Trophoblast cell (in vitro differentiated cells and primary cell): ENCODE measurements at regions not wholly inside any gene's neighbourhood (a gene's known extent, or its start where the extent isn't known, plus 50 kb on each side); places are given as distances from the start of the nearest gene placed in this dataset.
A peak's percentile ranks its signal among the peaks of the same experiment; 100 is the strongest.

Source experiments
- DNase-seq, 2 donors: peaks; one replicate each; pipeline ENCODE4 v3.0.0-alpha.2; 2016
- H2AFZ ChIP-seq: 2 replicates; pipeline ENCODE4 v1.6.1; 2013; ENCODE audit warnings: low read length, moderate library complexity, mild to moderate bottlenecking; ENCODE audit not compliant: insufficient read depth, poor library complexity
- H2AK5ac ChIP-seq: 2 replicates; pipeline ENCODE4 v1.6.1; 2013; ENCODE audit warnings: mild to moderate bottlenecking, low read length
- H2BK120ac ChIP-seq: 2 replicates; pipeline ENCODE4 v1.6.1; 2013; ENCODE audit warnings: low read length, mild to moderate bottlenecking, moderate library complexity; ENCODE audit not compliant: insufficient read depth, poor library complexity
- H2BK12ac ChIP-seq: 2 replicates; pipeline ENCODE4 v1.6.1; 2013; ENCODE audit warnings: mild to moderate bottlenecking, low read length, moderate library complexity
- H2BK5ac ChIP-seq: 2 replicates; pipeline ENCODE4 v1.6.1; 2013; ENCODE audit warnings: low read length, low read depth, moderate library complexity, mild to moderate bottlenecking; ENCODE audit not compliant: poor library complexity
- H3K14ac ChIP-seq: 2 replicates; pipeline ENCODE4 v1.6.1; 2013; ENCODE audit warnings: mild to moderate bottlenecking, low read length
- H3K18ac ChIP-seq: 2 replicates; pipeline ENCODE4 v1.6.1; 2013; ENCODE audit warnings: mild to moderate bottlenecking, low read length
- H3K23ac ChIP-seq: 2 replicates; pipeline ENCODE4 v1.6.1; 2013; ENCODE audit warnings: low read length
- H3K27ac ChIP-seq: 2 replicates; pipeline ENCODE4 v1.5.1; 2013; ENCODE audit warnings: low read depth, mild to moderate bottlenecking, inconsistent platforms, low read length, moderate library complexity
- H3K27me3 ChIP-seq: 2 replicates; pipeline ENCODE4 v1.6.1; 2013; ENCODE audit warnings: inconsistent platforms, mild to moderate bottlenecking, low read length, moderate library complexity; ENCODE audit not compliant: insufficient read depth
- H3K36me3 ChIP-seq, 2 experiments: 1 replicate in 1 of 2; 2 replicates in 1 of 2; pipeline ENCODE4 v1.6.1; 2013; ENCODE audit warnings: low read length in 2 of 2, mild to moderate bottlenecking in 2 of 2, moderate library complexity in 1 of 2; ENCODE audit not compliant: insufficient read depth in 2 of 2, control insufficient read depth in 1 of 2
- H3K4ac ChIP-seq: 2 replicates; pipeline ENCODE4 v1.6.1; 2013; ENCODE audit warnings: low read depth, mild to moderate bottlenecking, low read length, moderate library complexity
- H3K4me1 ChIP-seq, 2 experiments: 1 replicate in 1 of 2; 2 replicates in 1 of 2; pipeline ENCODE4 v1.6.1; 2013; ENCODE audit warnings: low read length in 2 of 2, mild to moderate bottlenecking in 2 of 2, moderate library complexity in 1 of 2; ENCODE audit not compliant: insufficient read depth in 2 of 2, control insufficient read depth in 1 of 2
- H3K4me2 ChIP-seq: 2 replicates; pipeline ENCODE4 v1.6.1; 2013; ENCODE audit warnings: inconsistent platforms, mild to moderate bottlenecking, low read length, moderate library complexity
- H3K4me3 ChIP-seq: 2 replicates; pipeline ENCODE4 v1.5.1; 2013; ENCODE audit warnings: mild to moderate bottlenecking, low read depth, low read length, inconsistent platforms
- H3K79me1 ChIP-seq: one replicate; pipeline ENCODE4 v1.6.1; 2013; ENCODE audit warnings: low read length
- H3K79me2 ChIP-seq: 2 replicates; pipeline ENCODE4 v1.6.1; 2013; ENCODE audit warnings: low read length, mild to moderate bottlenecking; ENCODE audit not compliant: control insufficient read depth, insufficient read depth, poor library complexity
- H3K9ac ChIP-seq: 2 replicates; pipeline ENCODE4 v1.6.1; 2013; ENCODE audit warnings: mild to moderate bottlenecking, low read length
- H3K9me3 ChIP-seq: 2 replicates; pipeline ENCODE4 v1.6.1; 2013; ENCODE audit warnings: low read depth, mild to moderate bottlenecking, control low read depth, inconsistent platforms, low read length; ENCODE audit not compliant: insufficient read depth
- H4K12ac ChIP-seq: 2 replicates; pipeline ENCODE4 v1.6.1; 2013; ENCODE audit warnings: low read depth, mild to moderate bottlenecking, low read length, moderate library complexity
- H4K8ac ChIP-seq: 2 replicates; pipeline ENCODE4 v1.6.1; 2013; ENCODE audit warnings: low read depth, mild to moderate bottlenecking, low read length, moderate library complexity
- H4K91ac ChIP-seq: one replicate; pipeline ENCODE4 v1.6.1; 2013; ENCODE audit warnings: low read depth, mild to moderate bottlenecking, low read length, moderate library complexity
- WGBS: extraction: QIAGEN DNeasy Blood & Tissue Kit; methylation state at CpG from one replicate; pipeline ENCODE4 v1.1.7; 2013; ENCODE audit warnings: missing lambda C conversion rate; ENCODE audit not compliant: insufficient read length, insufficient coverage; ENCODE audit errors: extremely low coverage; 5-methylcytosine and 5-hydroxymethylcytosine counted together

DNA sequence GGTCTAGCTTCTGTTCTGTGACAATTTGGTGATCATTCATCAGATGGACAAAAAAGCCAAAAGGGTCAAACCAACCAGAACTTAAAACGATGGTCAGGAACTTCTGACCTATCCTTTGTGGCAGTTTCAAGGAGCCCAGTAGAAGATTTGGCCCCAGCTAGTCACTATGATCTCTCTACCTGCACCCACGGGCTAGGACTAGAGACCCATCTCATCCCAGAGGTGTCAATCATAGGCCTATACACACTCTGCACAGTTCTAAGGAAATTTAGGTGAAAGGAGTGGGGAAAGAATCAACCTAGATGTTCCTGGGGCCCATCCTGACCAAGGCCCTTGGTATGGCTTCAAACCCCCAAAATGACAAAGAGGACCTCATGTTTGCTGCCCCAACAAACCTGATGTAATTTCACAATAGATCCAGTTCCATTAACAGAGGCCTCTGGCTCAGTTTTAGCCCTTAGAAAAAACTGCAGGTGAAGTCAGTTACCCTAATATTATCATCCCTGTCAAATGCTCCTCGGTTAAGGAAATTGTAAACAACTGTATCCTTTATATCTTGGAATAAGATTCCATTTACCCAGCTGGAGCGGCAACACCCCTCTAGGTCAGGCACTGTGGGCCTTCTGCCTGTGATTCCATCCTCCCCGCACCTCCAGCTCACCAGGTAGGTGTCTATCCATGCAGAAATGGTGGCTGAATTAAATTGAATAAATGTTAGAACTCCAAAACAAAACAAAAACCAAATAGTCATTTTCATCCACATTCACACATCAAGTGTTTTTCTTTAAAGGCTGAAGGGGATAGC is 138.7 kb downstream of the ENC1 start:
- peaks cover 31% of the 10 kb centered on the region for H3K79me1 ChIP-seq
- DNase-seq: no peak
- WGBS: no CpG with 5 or more reads among the region's 5 CpGs

GRCh38 chr5:74500110-74500917 is 140.2 kb downstream of the ENC1 start:
- H2BK5ac ChIP-seq: peak overlapping the region; percentile 85
- WGBS: no CpG with 5 or more reads among the region's 9 CpGs
- H3K4ac ChIP-seq: no peak overlapping the region
- H3K9me3 ChIP-seq: no peaks in the 10 kb centered on the region
- H4K8ac ChIP-seq: no peak overlapping the region
- H4K12ac ChIP-seq: no peak overlapping the region
- H3K79me1 ChIP-seq: peaks cover 28% of the 10 kb centered on the region
- no peak overlapping the region for H2AFZ ChIP-seq
- peaks cover 0 to 6% of the 10 kb centered on the region in 2 experiments for H3K4me1 ChIP-seq
- no peak overlapping the region for H3K4me3 ChIP-seq
- no peak overlapping the region for H2AK5ac ChIP-seq
- no peak overlapping the region for H2BK120ac ChIP-seq
- H3K79me2 ChIP-seq: no peaks in the 10 kb centered on the region
- H2BK12ac ChIP-seq: no peak overlapping the region
- no peak overlapping the region for H3K23ac ChIP-seq
- no peaks in the 10 kb centered on the region for H3K36me3 ChIP-seq
- no peak for DNase-seq
- H3K9ac ChIP-seq: no peak overlapping the region
- no peak overlapping the region for H3K4me2 ChIP-seq
- H3K27ac ChIP-seq: peak overlapping the region; percentile 79
- no peak overlapping the region for H3K18ac ChIP-seq
- H3K14ac ChIP-seq: no peak overlapping the region
- H4K91ac ChIP-seq: peak overlapping the region; percentile 45
- no peaks in the 10 kb centered on the region for H3K27me3 ChIP-seq

More for the DNA sequence above, 138.7 kb downstream of the ENC1 start:
- Histone ChIP-seq H3K27me3 (no peaks in the 10 kb centered on the region), H3K36me3 (no peaks in the 10 kb centered on the region), H3K4me2 (no peak overlapping the region), H4K12ac (no peak overlapping the region), H3K27ac (no peak overlapping the region), H4K91ac (peak overlapping the region; percentile 75), H3K14ac (peak overlapping the region; percentile 75), H3K79me2 (no peaks in the 10 kb centered on the region), H2BK120ac (peak overlapping the region; percentile 87), H2BK5ac (peak overlapping the region; percentile 54), H3K4me3 (no peak overlapping the region), H2BK12ac (peak overlapping the region; percentile 86), H3K4me1 (peaks cover 0 to 6% of the 10 kb centered on the region in 2 experiments), H2AK5ac (peak overlapping the region; percentile 44), H3K4ac (peak overlapping the region; percentile 19), H3K23ac (no peak overlapping the region), H3K9ac (no peak overlapping the region), H3K9me3 (no peaks in the 10 kb centered on the region), H2AFZ (no peak overlapping the region), H3K18ac (no peak overlapping the region), H4K8ac (no peak overlapping the region)

DNA sequence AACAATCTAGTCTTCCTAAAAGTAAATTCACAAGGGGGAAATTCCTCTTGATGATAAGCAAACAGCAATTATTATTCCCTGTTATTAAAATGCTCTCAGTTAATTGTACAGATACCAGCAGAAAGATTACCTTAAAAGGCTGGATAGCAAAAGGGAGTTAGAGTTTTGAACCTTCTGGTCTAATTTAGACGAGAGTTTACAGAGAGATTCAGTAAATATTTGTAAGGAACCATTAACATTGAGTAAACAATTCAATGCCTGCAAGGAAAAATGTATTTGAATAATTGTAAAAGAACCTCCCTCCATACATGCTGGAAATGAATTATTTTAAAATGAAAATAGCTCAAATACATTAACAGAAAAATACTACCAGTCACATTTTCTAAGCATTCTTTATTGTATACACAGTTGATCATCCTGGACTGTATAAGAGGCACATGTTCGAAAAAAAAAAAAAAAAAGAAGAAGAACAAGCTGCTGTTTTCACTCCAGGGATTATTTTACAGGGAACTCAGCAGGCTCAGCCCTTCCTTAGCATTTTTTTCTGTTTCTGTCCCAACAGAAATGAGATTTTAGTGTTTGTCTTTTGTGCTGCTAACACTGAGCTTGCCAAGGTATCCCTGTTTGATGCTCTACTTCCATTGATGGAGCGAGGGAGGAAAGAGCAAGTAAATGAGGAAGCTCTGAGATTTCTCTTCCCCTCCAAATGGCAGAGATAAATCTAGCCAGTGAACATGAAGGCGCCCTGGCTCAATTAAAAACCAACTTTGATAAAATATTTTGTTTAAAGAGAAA is 141.1 kb downstream of the ENC1 start:
- H3K9ac ChIP-seq: no peak overlapping the region
- DNase-seq: no peak
- H4K91ac ChIP-seq: peak overlapping the region; percentile 74
- H3K4me2 ChIP-seq: no peak overlapping the region
- no peak overlapping the region for H3K4me3 ChIP-seq
- no peak overlapping the region for H3K4ac ChIP-seq
- no CpG with 5 or more reads among the region's 4 CpGs for WGBS
- H4K8ac ChIP-seq: no peak overlapping the region
- peak overlapping the region; percentile 54 for H2BK12ac ChIP-seq
- no peaks in the 10 kb centered on the region for H3K9me3 ChIP-seq
- no peak overlapping the region for H2AFZ ChIP-seq
- H3K79me2 ChIP-seq: no peaks in the 10 kb centered on the region
- H3K36me3 ChIP-seq: no peaks in the 10 kb centered on the region
- H2AK5ac ChIP-seq: no peak overlapping the region
- peak overlapping the region; percentile 79 for H3K27ac ChIP-seq
- no peaks in the 10 kb centered on the region for H3K27me3 ChIP-seq
- H3K18ac ChIP-seq: no peak overlapping the region
- H3K14ac ChIP-seq: no peak overlapping the region
- peak overlapping the region; percentile 61 for H2BK120ac ChIP-seq
- H3K4me1 ChIP-seq: peaks cover 0 to 6% of the 10 kb centered on the region in 2 experiments
- peak overlapping the region; percentile 85 for H2BK5ac ChIP-seq
- peaks cover 30% of the 10 kb centered on the region for H3K79me1 ChIP-seq
- no peak overlapping the region for H3K23ac ChIP-seq
- H4K12ac ChIP-seq: no peak overlapping the region

DNA sequence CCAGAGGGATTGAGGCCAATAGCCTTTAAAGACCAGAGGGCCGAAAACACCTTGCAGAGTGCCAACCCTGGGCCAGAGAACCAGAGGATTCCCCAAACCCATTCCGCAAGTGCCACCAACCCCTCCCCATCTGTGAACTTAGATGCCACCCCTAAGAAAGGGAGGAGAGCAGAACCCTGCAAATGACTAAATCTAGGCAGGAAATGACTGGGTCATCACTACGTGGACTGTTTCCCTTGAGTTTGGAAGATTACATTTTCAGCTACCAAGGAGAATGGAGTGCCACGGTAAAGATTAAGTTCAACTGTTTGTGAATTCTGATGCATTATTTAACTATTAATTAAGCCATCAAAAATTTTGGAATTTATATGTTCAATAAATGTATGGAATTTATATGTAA is 142.8 kb downstream of the ENC1 start:
- DNase-seq: no peak
- Histone ChIP-seq H3K14ac (peak overlapping the region; percentile 2), H2BK120ac (peak overlapping the region; percentile 15), H3K9me3 (no peaks in the 10 kb centered on the region), H3K4me3 (no peak overlapping the region), H3K18ac (no peak overlapping the region), H3K4me2 (no peak overlapping the region), H3K79me2 (peaks cover 4% of the 10 kb centered on the region), H3K4ac (no peak overlapping the region), H3K27me3 (no peaks in the 10 kb centered on the region), H3K9ac (no peak overlapping the region), H2BK12ac (peak overlapping the region; percentile 58), H4K12ac (no peak overlapping the region), H2AK5ac (no peak overlapping the region), H3K79me1 (peaks cover 41% of the 10 kb centered on the region), H2AFZ (no peak overlapping the region), H4K91ac (peak overlapping the region; percentile 85), H2BK5ac (peak overlapping the region; percentile 2), H4K8ac (no peak overlapping the region), H3K4me1 (peaks cover 3 to 13% of the 10 kb centered on the region in 2 experiments), H3K27ac (no peak overlapping the region), H3K23ac (no peak overlapping the region), H3K36me3 (no peaks in the 10 kb centered on the region)
- no CpG with 5 or more reads among the region's 4 CpGs for WGBS
